Bronchial epithelial cell (primary cell): ENCODE measurements at regions not wholly inside any gene's neighbourhood (a gene's known extent, or its start where the extent isn't known, plus 50 kb on each side); places are given as distances from the start of the nearest gene placed in this dataset.
"Not testable (repeated sequence)": the region's sequence is repeated elsewhere in the genome, so short reads cannot be mapped to it uniquely, and the experiment has no call there.

ENCODE experiments used
- DNase-seq: peaks from one replicate; pipeline ENCODE4 v3.0.0-alpha.2; 2010; ENCODE audit warnings: low read depth
- FAIRE-seq: peaks from 2 replicates; lab custom pipeline; 2011; peaks lifted over from hg19 to GRCh38; lab: Jason Lieb, UNC
- H3K27me3 ChIP-seq: 2 replicates; pipeline ENCODE4 v1.5.1; 2011; ENCODE audit warnings: low read length; ENCODE audit not compliant: control insufficient read depth, insufficient read depth
- H3K36me3 ChIP-seq: 2 replicates; pipeline ENCODE4 v1.5.1; 2011; ENCODE audit warnings: low read length; ENCODE audit not compliant: control insufficient read depth, insufficient read depth
- H3K4me3 ChIP-seq: 2 replicates; pipeline ENCODE4 v1.5.1; 2011; ENCODE audit warnings: mild to moderate bottlenecking, low read depth, low read length, control low read depth
- CTCF ChIP-seq: IDR thresholded peaks from 2 replicates; pipeline ENCODE4 v1.5.1; 2011; ENCODE audit warnings: mild to moderate bottlenecking, moderate library complexity, low read length, control low read depth, inconsistent platforms; ENCODE audit not compliant: insufficient read depth, severe bottlenecking

DNA sequence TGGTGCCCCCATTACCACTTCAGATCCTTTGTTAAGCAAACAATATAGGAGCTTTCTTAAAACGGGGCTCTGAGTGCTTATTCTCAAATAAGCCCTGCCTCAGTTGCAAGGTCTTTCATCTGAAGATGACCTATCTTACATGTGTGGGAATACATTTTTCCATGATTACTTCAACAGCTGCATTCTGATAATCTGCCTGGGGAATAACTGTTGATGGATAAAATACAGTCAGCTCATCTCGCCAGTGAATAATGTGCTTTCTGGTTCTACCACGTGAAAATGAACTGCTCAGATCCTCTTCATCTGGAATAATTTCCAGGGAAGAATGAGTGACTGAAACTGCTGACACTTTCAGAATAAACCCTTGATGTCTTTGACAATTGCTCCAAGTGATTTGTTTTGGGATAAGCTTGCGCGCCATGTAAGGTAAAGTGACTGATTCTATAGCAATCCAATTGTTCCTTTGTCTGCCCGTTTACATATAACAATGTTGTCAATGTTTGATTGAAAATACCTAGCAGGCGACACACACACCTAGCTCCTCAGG, 161.3 kb downstream of the RTL9 start:
- no peak for TF ChIP-seq CTCF
- no peaks in the 10 kb centered on the region for H3K36me3 ChIP-seq
- no peak for FAIRE-seq
- no peaks in the 10 kb centered on the region for H3K27me3 ChIP-seq
- H3K4me3 ChIP-seq = no peak overlapping the region
- no peak for DNase-seq

DNA sequence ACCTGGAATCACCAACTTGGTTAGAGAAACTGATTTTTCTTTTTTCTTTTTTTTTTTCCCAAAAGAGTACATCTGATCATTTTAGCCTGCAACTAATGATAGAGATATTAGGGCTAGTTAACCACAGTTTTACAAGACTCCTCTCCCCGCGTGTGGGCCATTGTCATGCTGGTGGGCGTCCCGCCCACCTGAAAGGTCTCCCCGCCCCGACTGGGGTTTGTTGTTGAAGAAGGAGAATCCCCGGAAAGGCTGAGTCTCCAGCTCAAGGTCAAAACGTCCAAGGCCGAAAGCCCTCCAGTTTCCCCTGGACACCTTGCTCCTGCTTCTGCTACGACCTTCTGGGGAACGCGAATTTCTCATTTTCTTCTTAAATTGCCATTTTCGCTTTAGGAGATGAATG, 162.0 kb downstream of the RTL9 start:
- not testable (repeated sequence) for H3K4me3 ChIP-seq, DNase-seq, FAIRE-seq, H3K27me3 ChIP-seq, H3K36me3 ChIP-seq

GRCh38 chrX:110531873-110532580, 173.4 kb downstream of the RTL9 start:
- FAIRE-seq = no peak
- DNase-seq = no peak
- Histone ChIP-seq H3K36me3 (no peaks in the 10 kb centered on the region), H3K27me3 (no peaks in the 10 kb centered on the region), H3K4me3 (no peak overlapping the region)
- TF ChIP-seq CTCF = no peak

- DNase-seq (no peak), FAIRE-seq (no peak)
- H3K4me3 ChIP-seq = no peak overlapping the region
- H3K36me3 ChIP-seq = no peaks in the 10 kb centered on the region
- TF ChIP-seq CTCF = no peak
- no peaks in the 10 kb centered on the region for H3K27me3 ChIP-seq
Observed at GRCh38 chrX:110532581-110532931, 173.9 kb downstream of the RTL9 start.

DNA sequence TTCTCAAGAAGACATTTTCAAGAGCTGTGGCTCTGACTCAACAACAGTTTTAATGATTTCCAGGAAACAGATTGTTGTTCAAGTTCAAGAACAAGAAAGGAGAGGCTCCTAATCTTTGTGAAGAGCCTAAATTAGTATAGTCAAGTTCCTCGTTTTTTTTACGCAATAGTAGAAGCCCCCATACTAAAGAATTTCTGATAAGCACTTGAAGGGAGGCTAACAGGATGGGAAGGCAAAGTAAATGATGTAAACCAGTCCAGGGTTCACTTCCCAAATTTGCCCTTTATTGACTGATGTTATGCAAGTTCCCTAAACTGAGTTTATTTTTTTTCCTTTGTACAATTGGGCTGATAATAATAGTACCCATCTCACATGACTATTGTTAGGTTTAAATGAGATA, 178.2 kb downstream of the RTL9 start:
- Histone ChIP-seq H3K4me3 (no peak overlapping the region), H3K27me3 (no peaks in the 10 kb centered on the region), H3K36me3 (no peaks in the 10 kb centered on the region)
- DNase-seq = no peak
- FAIRE-seq = no peak
- no peak for TF ChIP-seq CTCF

- no peak for TF ChIP-seq CTCF
- no peaks in the 10 kb centered on the region for H3K27me3 ChIP-seq
- H3K4me3 ChIP-seq = no peak overlapping the region
- DNase-seq (no peak), FAIRE-seq (no peak)
- H3K36me3 ChIP-seq = no peaks in the 10 kb centered on the region
Observed at GRCh38 chrX:110541266-110541665, 182.6 kb downstream of the RTL9 start.

GRCh38 chrX:110550854-110551253, 192.2 kb downstream of the RTL9 start:
- DNase-seq, H3K4me3 ChIP-seq, H3K36me3 ChIP-seq, H3K27me3 ChIP-seq, FAIRE-seq: not testable (repeated sequence)
